SK-N-SH treated with all-trans-retinoic acid at 6 μM for 48 hours (cell line): ENCODE measurements at regions not wholly inside any gene's neighbourhood (a gene's known extent, or its start where the extent isn't known, plus 50 kb on each side); places are given as distances from the start of the nearest gene placed in this dataset.

Experiments
- ATAC-seq: fragments of 200-7000 bp; cut with Tn5 transposase; 3 replicates; pipeline ENCODE4 v1.9.1; 2020; ENCODE audit warnings: mild to moderate bottlenecking, moderate library complexity
- BACH2 ChIP-seq: fragments of 250-450 bp; sonication (Bioruptor Pico); IDR thresholded peaks from 2 replicates; pipeline ENCODE4 v1.9.0; 2021; ENCODE audit warnings: mild to moderate bottlenecking, borderline replicate concordance
- CSDC2 ChIP-seq: fragments of 250-450 bp; sonication (Bioruptor Pico); IDR thresholded peaks from 2 replicates; pipeline ENCODE4 v1.5.0; 2020; ENCODE audit warnings: mild to moderate bottlenecking, moderate library complexity
- ESRRG ChIP-seq: fragments of 250-450 bp; sonication (Bioruptor Pico); IDR thresholded peaks from 2 replicates; pipeline ENCODE4 v1.6.1; 2021; ENCODE audit warnings: mild to moderate bottlenecking
- ISL1 ChIP-seq: fragments of 250-450 bp; sonication (Bioruptor Pico); IDR thresholded peaks from 2 replicates; pipeline ENCODE4 v2.1.2; 2022; ENCODE audit warnings: mild to moderate bottlenecking, moderate library complexity
- OSR1 ChIP-seq: fragments of 250-450 bp; sonication (Bioruptor Pico); IDR thresholded peaks from 2 replicates; pipeline ENCODE4 v1.8.0; 2022; ENCODE audit warnings: moderate library complexity, mild to moderate bottlenecking, inconsistent platforms
- SNAI2 ChIP-seq: fragments of 250-450 bp; sonication (Bioruptor Pico); IDR thresholded peaks from 2 replicates; pipeline ENCODE4 v1.5.0; 2020; ENCODE audit warnings: mild to moderate bottlenecking, moderate library complexity
- TOX ChIP-seq: fragments of 250-450 bp; sonication (Bioruptor Pico); IDR thresholded peaks from 2 replicates; pipeline ENCODE4 v1.8.0; 2021; ENCODE audit warnings: mild to moderate bottlenecking, moderate library complexity, borderline replicate concordance
- TSHZ2 ChIP-seq: fragments of 250-450 bp; sonication (Bioruptor Pico); IDR thresholded peaks from 2 replicates; pipeline ENCODE4 v1.5.0; 2020; ENCODE audit warnings: mild to moderate bottlenecking, moderate library complexity
- ZC3H10 ChIP-seq: fragments of 250-450 bp; sonication (Bioruptor Pico); IDR thresholded peaks from 2 replicates; pipeline ENCODE4 v1.5.1; 2021; ENCODE audit warnings: mild to moderate bottlenecking, moderate library complexity
- ZFP3 ChIP-seq: fragments of 250-450 bp; sonication (Bioruptor Pico); IDR thresholded peaks from 2 replicates; pipeline ENCODE4 v1.5.0; 2020; ENCODE audit warnings: mild to moderate bottlenecking, moderate library complexity
- ZFP30 ChIP-seq: fragments of 450-650 bp; formaldehyde crosslinking; IDR thresholded peaks from 2 replicates; pipeline ENCODE4 v1.5.0; 2022; ENCODE audit warnings: mild to moderate bottlenecking, moderate library complexity
- ZNF565 ChIP-seq: fragments of 450-650 bp; formaldehyde crosslinking; conservative IDR thresholded peaks from 2 replicates; pipeline ENCODE4 v1.5.0; 2020; ENCODE audit warnings: low read depth, mild to moderate bottlenecking, moderate library complexity
- ZNF70 ChIP-seq: fragments of 450-650 bp; formaldehyde crosslinking; IDR thresholded peaks from 2 replicates; pipeline ENCODE4 v1.5.0; 2020; ENCODE audit warnings: mild to moderate bottlenecking, moderate library complexity
- ZNF8 ChIP-seq: fragments of 450-650 bp; formaldehyde crosslinking; IDR thresholded peaks from 2 replicates; pipeline ENCODE4 v1.5.0; 2020; ENCODE audit warnings: mild to moderate bottlenecking, moderate library complexity
- TF ChIP-seq, protein P1 (sequence below): fragments of 250-450 bp; sonication (Bioruptor Pico); IDR thresholded peaks from 2 replicates; pipeline ENCODE4 v1.5.1; 2021; ENCODE audit warnings: mild to moderate bottlenecking, moderate library complexity
- TF ChIP-seq, protein P2 (sequence below): fragments of 250-450 bp; sonication (Bioruptor Pico); IDR thresholded peaks from 2 replicates; pipeline ENCODE4 v1.8.0; 2021; ENCODE audit warnings: low read depth, mild to moderate bottlenecking, moderate library complexity, borderline replicate concordance
- TF ChIP-seq, protein P3 (sequence below): fragments of 250-450 bp; sonication (Bioruptor Pico); IDR thresholded peaks from 2 replicates; pipeline ENCODE4 v1.8.0; 2020; ENCODE audit warnings: mild to moderate bottlenecking, moderate library complexity, borderline replicate concordance

GRCh38 chr5:117473165-117473564, 898.5 kb upstream of the SEMA6A start:
- ATAC-seq, result no peak
- no peak for TF ChIP-seq ZFP30 (CRISPR knock-in tag)

DNA sequence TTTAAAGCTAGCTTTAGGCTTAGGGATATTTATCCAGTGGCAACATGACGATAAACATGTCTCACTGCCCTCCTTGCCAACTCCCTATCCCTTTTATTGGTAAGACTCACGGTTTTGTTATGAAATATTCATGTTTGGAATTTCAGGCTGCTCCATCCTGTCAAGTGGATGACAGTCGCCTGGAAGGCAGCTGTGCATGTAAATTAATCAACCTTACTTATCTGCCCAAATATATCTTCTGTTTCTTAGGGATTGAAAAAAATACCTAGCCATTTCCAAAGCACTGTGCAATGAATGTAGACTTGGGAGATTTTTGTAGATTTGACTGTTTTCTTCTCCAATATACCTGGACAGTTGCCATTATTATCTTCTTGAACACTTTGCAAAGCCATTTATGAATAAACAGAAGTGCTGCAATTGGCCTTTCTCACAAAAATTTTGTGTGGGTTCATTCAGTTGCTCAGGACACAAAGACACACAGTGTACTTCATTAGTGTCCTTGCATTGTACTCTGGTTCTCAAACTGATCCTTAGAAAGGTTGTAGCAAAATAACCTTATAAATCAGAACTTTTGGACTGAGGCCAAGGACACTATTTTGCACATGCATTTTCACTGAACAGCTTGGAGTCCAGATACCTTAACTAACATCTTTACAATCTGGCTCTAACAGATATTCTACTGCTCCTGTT, 889.4 kb upstream of the SEMA6A start:
- TF ChIP-seq SNAI2 (CRISPR knock-in tag) (no peak), CSDC2 (CRISPR knock-in tag) (no peak), OSR1 (CRISPR knock-in tag) (no peak)
- TF ChIP-seq, protein P1, sequence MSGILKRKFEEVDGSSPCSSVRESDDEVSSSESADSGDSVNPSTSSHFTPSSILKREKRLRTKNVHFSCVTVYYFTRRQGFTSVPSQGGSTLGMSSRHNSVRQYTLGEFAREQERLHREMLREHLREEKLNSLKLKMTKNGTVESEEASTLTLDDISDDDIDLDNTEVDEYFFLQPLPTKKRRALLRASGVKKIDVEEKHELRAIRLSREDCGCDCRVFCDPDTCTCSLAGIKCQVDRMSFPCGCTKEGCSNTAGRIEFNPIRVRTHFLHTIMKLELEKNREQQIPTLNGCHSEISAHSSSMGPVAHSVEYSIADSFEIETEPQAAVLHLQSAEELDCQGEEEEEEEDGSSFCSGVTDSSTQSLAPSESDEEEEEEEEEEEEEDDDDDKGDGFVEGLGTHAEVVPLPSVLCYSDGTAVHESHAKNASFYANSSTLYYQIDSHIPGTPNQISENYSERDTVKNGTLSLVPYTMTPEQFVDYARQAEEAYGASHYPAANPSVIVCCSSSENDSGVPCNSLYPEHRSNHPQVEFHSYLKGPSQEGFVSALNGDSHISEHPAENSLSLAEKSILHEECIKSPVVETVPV (CRISPR knock-in tag), result no peak
- no peak for ATAC-seq

GRCh38 chr5:117461966-117462365, 887.3 kb upstream of the SEMA6A start:
- ATAC-seq, result no peak
- TF ChIP-seq ZNF70 (CRISPR knock-in tag), result no peak
- TF ChIP-seq, protein P2, sequence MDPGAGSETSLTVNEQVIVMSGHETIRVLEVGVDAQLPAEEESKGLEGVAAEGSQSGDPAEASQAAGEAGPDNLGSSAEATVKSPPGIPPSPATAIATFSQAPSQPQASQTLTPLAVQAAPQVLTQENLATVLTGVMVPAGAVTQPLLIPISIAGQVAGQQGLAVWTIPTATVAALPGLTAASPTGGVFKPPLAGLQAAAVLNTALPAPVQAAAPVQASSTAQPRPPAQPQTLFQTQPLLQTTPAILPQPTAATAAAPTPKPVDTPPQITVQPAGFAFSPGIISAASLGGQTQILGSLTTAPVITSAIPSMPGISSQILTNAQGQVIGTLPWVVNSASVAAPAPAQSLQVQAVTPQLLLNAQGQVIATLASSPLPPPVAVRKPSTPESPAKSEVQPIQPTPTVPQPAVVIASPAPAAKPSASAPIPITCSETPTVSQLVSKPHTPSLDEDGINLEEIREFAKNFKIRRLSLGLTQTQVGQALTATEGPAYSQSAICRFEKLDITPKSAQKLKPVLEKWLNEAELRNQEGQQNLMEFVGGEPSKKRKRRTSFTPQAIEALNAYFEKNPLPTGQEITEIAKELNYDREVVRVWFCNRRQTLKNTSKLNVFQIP, result no peak
- TF ChIP-seq ISL1 (CRISPR knock-in tag), result no peak
- TF ChIP-seq ESRRG (CRISPR knock-in tag), result no peak
- TF ChIP-seq TSHZ2 (CRISPR knock-in tag), result no peak
- TF ChIP-seq TOX (CRISPR knock-in tag), result no peak
- TF ChIP-seq, protein P3, sequence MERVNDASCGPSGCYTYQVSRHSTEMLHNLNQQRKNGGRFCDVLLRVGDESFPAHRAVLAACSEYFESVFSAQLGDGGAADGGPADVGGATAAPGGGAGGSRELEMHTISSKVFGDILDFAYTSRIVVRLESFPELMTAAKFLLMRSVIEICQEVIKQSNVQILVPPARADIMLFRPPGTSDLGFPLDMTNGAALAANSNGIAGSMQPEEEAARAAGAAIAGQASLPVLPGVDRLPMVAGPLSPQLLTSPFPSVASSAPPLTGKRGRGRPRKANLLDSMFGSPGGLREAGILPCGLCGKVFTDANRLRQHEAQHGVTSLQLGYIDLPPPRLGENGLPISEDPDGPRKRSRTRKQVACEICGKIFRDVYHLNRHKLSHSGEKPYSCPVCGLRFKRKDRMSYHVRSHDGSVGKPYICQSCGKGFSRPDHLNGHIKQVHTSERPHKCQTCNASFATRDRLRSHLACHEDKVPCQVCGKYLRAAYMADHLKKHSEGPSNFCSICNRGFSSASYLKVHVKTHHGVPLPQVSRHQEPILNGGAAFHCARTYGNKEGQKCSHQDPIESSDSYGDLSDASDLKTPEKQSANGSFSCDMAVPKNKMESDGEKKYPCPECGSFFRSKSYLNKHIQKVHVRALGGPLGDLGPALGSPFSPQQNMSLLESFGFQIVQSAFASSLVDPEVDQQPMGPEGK (CRISPR knock-in tag), result no peak
- TF ChIP-seq, all 23 proteins: peak for 0

DNA sequence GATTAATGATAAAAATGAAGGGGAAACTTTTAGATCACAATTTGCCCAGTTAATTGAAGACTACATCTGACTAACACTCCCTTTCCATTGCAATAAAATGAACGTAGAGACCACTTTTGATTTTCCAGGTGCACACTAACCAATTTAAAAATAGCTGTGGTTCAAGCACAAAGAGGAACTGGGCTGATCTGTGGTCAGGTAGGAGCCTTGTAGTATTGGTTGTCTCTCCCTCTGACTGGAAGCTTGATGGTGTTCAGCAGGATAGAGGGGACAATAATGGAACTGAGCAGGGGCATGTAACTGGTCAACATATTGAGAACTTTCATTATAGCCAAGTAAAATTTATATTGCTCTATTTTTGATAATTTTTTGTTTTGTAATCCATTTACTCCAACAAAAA, 886.8 kb upstream of the SEMA6A start:
- TF ChIP-seq, protein P1 (CRISPR knock-in tag), result no peak
- TF ChIP-seq, protein P2, result no peak
- TF ChIP-seq BACH2 (CRISPR knock-in tag) (no peak), ESRRG (CRISPR knock-in tag) (no peak), ZNF8 (CRISPR knock-in tag) (no peak), ZC3H10 (no peak), CSDC2 (CRISPR knock-in tag) (no peak), TSHZ2 (CRISPR knock-in tag) (no peak), ZNF565 (CRISPR knock-in tag) (no peak), ZFP3 (CRISPR knock-in tag) (no peak)
- no peak for ATAC-seq
